NT2/D1 (cell line): ENCODE measurements at regions not wholly inside any gene's neighbourhood (a gene's known extent, or its start where the extent isn't known, plus 50 kb on each side); places are given as distances from the start of the nearest gene placed in this dataset.

Source experiments
- DNase-seq: peaks from one replicate; pipeline ENCODE4 v3.0.0-alpha.2; 2011; ENCODE audit warnings: low read depth, low spot score
- H3K27me3 ChIP-seq: 2 replicates; pipeline ENCODE4 v1.6.0; 2011; ENCODE audit warnings: mild to moderate bottlenecking; ENCODE audit not compliant: insufficient read length, insufficient read depth
- H3K36me3 ChIP-seq: 2 replicates; pipeline ENCODE4 v1.6.1; 2011; ENCODE audit warnings: mild to moderate bottlenecking, low read length, mixed read lengths; ENCODE audit not compliant: insufficient read depth, insufficient read length
- H3K4me1 ChIP-seq: 2 replicates; pipeline ENCODE4 v1.5.1; 2011; ENCODE audit not compliant: insufficient read depth, insufficient read length
- H3K4me3 ChIP-seq: 2 replicates; pipeline ENCODE4 v1.5.1; 2011; ENCODE audit warnings: low read depth; ENCODE audit not compliant: insufficient read length
- H3K9ac ChIP-seq: 2 replicates; pipeline ENCODE4 v1.6.0; 2011; ENCODE audit warnings: low read depth; ENCODE audit not compliant: insufficient read length
- H3K9me3 ChIP-seq: 2 replicates; pipeline ENCODE4 v1.5.1; 2011; ENCODE audit warnings: mild to moderate bottlenecking, low read length; ENCODE audit not compliant: insufficient read depth
- SUZ12 ChIP-seq: IDR thresholded peaks from 2 replicates; pipeline ENCODE4 v1.6.1; 2011; ENCODE audit not compliant: insufficient read length, insufficient read depth; ENCODE audit errors: extremely low read depth
- YY1 ChIP-seq: IDR thresholded peaks from 2 replicates; pipeline ENCODE4 v1.6.1; 2011; ENCODE audit not compliant: insufficient read length, insufficient read depth
- ZNF274 ChIP-seq: IDR thresholded peaks from 2 replicates; pipeline ENCODE4 v1.6.1; 2011; ENCODE audit warnings: mild to moderate bottlenecking, low read depth, low read length

DNA sequence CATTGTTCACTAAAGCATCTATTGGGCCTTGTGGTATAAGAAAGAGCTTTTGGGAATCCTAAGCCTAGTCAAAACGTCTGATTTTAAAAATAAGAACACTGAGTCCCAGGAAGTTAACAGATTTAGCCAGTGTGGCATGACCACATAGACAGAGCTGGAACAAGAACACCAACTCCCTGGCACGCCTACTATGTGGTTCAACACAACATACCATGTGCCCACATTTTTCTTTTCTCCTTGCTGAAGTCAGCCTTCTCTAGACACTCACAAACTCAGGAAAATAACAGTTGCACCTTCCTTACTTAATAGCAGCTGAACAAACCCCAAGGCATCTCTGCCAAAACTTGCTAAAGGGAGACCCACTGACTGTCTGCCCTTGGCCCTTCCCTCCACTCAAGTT, 124.8 kb downstream of the C1D start:
- no peak overlapping the region for H3K9ac ChIP-seq
- no peak for DNase-seq
- no peaks in the 10 kb centered on the region for H3K9me3 ChIP-seq
- TF ChIP-seq SUZ12 (no peak), YY1 (no peak), ZNF274 (no peak)
- H3K4me3 ChIP-seq, result no peak overlapping the region
- no peaks in the 10 kb centered on the region for H3K4me1 ChIP-seq
- no peaks in the 10 kb centered on the region for H3K36me3 ChIP-seq
- H3K27me3 ChIP-seq, result no peaks in the 10 kb centered on the region

DNA sequence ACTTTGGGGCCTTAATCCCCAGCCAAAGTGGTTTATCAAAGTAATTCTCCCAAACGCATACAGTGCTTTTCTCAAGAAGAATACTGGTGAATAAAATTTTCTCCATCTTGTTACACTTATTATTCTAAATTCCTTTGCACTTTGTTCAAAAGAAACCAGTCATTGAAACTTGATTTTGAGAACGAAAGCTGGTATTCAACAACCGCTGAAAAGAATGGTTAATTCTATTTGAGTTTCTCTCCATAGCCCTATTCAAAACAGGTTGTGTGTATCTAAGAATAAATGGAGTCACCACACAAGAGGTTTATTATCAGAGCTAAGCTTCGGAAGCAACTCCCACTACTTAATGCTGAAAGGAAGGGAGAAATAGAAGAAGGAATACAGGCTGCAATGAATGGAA, 117.7 kb downstream of the C1D start:
- H3K27me3 ChIP-seq, result no peaks in the 10 kb centered on the region
- no peaks in the 10 kb centered on the region for H3K4me1 ChIP-seq
- no peak for DNase-seq

DNA sequence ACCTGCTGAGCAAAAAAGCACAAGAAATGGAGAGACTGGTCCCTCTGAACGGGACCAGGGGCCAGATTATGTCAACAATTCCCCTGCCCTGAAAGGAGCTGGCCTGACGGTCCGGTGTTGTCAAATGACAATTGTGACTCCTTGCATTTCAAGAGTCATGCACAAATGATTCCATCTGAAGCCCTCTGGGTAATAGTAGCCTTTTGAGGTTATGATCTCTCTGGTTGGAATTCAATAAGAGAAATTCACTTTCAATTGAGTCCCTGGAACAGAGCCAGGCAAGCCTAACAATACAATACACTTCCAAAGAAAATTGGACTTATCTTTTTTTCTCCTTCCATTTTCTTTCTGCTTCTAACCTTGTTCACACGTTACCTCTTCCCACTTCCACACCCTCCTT, 116.9 kb downstream of the C1D start:
- no peaks in the 10 kb centered on the region for H3K4me1 ChIP-seq
- no peaks in the 10 kb centered on the region for H3K27me3 ChIP-seq
- DNase-seq, result no peak
- H3K4me3 ChIP-seq, result no peak overlapping the region
- H3K36me3 ChIP-seq, result no peaks in the 10 kb centered on the region
- TF ChIP-seq YY1 (no peak), SUZ12 (no peak), ZNF274 (no peak)
- no peaks in the 10 kb centered on the region for H3K9me3 ChIP-seq
- H3K9ac ChIP-seq, result no peak overlapping the region

More for the DNA sequence above, 117.7 kb downstream of the C1D start:
- Histone ChIP-seq H3K9me3 (no peaks in the 10 kb centered on the region), H3K36me3 (no peaks in the 10 kb centered on the region), H3K9ac (no peak overlapping the region), H3K4me3 (no peak overlapping the region)
- TF ChIP-seq YY1 (no peak), ZNF274 (no peak), SUZ12 (no peak)

DNA sequence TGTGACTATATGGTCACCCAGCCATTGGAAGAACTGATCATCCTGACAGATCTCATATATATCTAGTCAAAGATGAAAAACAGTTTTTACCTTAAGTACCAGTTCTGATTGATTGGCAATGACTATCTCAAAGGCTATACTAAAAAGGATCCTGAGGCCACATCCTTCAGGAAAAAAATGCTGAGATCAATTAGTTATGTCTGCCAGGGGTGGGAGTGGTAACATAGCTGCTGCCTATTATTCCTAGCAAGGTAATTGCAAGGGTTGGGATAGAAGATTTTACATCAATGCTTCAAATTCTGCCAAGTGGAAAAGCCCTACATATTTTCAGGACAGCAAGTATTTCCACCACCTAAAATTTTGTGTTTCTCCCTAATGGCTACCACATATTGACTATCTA, 114.7 kb downstream of the C1D start:
- no peak for DNase-seq
- no peak overlapping the region for H3K4me3 ChIP-seq
- no peak overlapping the region for H3K9ac ChIP-seq
- H3K4me1 ChIP-seq, result no peaks in the 10 kb centered on the region
- no peak for TF ChIP-seq SUZ12
- no peak for TF ChIP-seq YY1
- no peak for TF ChIP-seq ZNF274
- no peaks in the 10 kb centered on the region for H3K9me3 ChIP-seq
- no peaks in the 10 kb centered on the region for H3K36me3 ChIP-seq
- no peaks in the 10 kb centered on the region for H3K27me3 ChIP-seq

DNA sequence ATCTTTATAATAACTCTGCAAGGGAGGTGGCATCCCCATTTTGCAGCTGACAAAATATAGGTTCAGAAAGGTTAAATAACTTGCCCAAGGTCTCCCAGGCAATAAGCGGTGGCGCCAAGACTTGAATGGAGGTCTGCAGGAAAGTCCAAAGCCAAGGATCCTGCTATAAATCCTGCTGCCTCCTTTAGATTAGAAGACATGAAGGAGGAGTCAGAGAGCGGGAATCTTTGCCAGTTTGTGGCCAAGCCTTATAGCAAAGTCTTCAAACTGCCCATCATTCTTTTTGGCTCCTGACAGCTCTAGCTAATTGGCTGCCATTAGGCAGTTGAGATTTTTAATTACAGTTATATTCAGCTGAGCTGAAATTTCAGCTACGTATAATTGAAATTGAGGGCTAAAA, 114.3 kb downstream of the C1D start:
- DNase-seq, result no peak
- Histone ChIP-seq H3K36me3 (no peaks in the 10 kb centered on the region), H3K9me3 (no peaks in the 10 kb centered on the region), H3K27me3 (no peaks in the 10 kb centered on the region), H3K4me1 (no peaks in the 10 kb centered on the region), H3K9ac (no peak overlapping the region), H3K4me3 (no peak overlapping the region)
- TF ChIP-seq ZNF274 (no peak), SUZ12 (no peak), YY1 (no peak)

DNA sequence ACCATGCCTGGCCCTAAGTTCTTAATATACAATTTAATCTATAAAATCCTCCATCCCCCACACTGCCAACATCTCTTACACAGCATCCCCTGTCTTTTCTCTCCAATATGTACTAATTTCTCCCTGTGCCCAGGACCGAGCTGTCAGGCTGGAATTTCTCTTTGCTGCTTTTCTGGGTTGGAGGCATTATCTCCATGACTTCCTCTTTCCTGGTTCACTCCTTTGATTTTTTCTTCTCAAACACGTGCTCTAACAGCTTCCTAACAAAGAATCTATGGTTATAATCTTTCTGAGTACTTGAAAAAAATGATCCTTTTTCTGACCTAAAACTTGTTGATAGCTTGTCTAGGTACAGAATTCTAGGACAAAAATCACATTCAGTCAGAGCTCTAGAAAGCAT, 112.8 kb downstream of the C1D start:
- no peaks in the 10 kb centered on the region for H3K36me3 ChIP-seq
- no peaks in the 10 kb centered on the region for H3K4me1 ChIP-seq
- H3K9ac ChIP-seq, result no peak overlapping the region
- no peak overlapping the region for H3K4me3 ChIP-seq
- H3K27me3 ChIP-seq, result no peaks in the 10 kb centered on the region
- no peaks in the 10 kb centered on the region for H3K9me3 ChIP-seq
- DNase-seq, result no peak
- TF ChIP-seq ZNF274 (no peak), SUZ12 (no peak), YY1 (no peak)

DNA sequence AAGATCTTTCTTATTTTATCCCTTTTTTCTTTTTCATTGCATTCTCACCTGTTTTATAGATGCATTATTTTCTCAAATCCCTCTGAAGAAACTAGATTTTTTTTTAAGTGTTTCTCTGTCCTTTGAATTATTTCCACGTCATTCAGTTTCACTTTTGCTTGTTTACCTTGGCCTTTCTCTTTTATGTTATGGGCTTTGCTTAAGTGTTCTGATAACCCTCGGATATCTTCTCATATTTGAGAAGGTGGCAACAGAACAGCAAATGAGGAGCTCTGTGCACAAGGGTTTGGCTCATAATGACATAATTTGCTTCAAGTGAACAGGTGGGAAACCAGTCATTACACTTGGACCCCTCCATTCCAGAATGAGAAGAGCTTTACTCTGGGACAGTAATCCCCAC, 111.9 kb downstream of the C1D start:
- H3K9me3 ChIP-seq, result no peaks in the 10 kb centered on the region
- no peaks in the 10 kb centered on the region for H3K36me3 ChIP-seq
- H3K27me3 ChIP-seq, result no peaks in the 10 kb centered on the region
- no peak overlapping the region for H3K4me3 ChIP-seq
- no peak for DNase-seq
- no peaks in the 10 kb centered on the region for H3K4me1 ChIP-seq
- no peak overlapping the region for H3K9ac ChIP-seq
- TF ChIP-seq ZNF274 (no peak), YY1 (no peak), SUZ12 (no peak)

DNA sequence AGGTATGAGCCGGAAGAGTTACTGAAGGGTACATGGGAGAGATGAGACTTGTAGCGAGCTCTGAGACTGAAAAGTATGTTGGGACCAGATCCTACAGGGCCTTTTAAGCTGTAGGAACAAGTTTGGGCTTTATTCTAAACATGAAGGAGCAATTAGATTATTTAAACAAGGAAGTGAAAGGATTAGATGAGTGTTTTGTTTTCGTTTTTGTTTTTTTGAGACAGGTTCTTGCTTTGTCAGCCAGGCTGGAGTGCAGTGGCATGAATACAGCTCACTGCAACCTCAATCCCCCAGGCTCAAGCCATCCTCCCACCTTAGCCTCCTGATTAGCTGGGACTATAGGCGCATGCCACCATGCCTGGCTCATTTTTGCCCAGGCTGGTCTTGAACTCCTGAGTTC, 110.7 kb downstream of the C1D start:
- TF ChIP-seq ZNF274, result no peak
- no peak for TF ChIP-seq SUZ12
- no peak for TF ChIP-seq YY1
- no peak overlapping the region for H3K4me3 ChIP-seq
- no peaks in the 10 kb centered on the region for H3K36me3 ChIP-seq
- no peaks in the 10 kb centered on the region for H3K4me1 ChIP-seq
- no peak for DNase-seq
- no peak overlapping the region for H3K9ac ChIP-seq
- H3K9me3 ChIP-seq, result no peaks in the 10 kb centered on the region
- H3K27me3 ChIP-seq, result no peaks in the 10 kb centered on the region
